Lower leg skin (tissue), 3 donors: ENCODE measurements at regions not wholly inside any gene's neighbourhood (a gene's known extent, or its start where the extent isn't known, plus 50 kb on each side); places are given as distances from the start of the nearest gene placed in this dataset.

Experiments used
- POLR2A ChIP-seq, 2 donors: fragments of 450-650 bp; IDR thresholded peaks; one replicate each; pipeline ENCODE4 v1.6.1; 2016 to 2017; ENCODE audit warnings: antibody characterized with exemption in 2 of 2, mild to moderate bottlenecking in 1 of 2, moderate library complexity in 1 of 2
- TF ChIP-seq, protein P1 (sequence below), 3 donors: fragments of 450-650 bp; IDR thresholded peaks; one replicate each; pipeline ENCODE4 v1.5.1; 2016; ENCODE audit warnings: antibody characterized with exemption in 3 of 3, mild to moderate bottlenecking in 3 of 3, moderate library complexity in 2 of 3

DNA sequence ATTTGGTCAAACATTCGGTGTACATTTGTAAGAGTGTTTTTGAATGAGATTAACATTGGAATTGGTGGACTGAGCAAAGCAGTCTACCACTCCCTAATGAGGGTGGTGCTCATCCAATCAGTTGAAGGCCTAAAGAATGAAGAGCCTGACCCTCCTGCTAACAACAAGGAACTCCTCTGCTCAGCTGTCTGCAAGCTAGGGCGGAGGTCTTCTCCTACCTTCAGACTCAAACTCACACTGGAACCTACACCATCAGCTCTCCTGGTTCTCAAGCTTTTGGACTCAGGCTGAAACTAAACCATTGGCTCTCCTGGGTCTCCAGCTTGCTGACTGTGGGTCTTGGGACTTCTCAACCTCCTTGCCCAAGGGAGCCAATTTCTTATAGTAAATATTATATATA lies 55.5 kb upstream of the NPAS2 start:
- TF ChIP-seq, protein P1, sequence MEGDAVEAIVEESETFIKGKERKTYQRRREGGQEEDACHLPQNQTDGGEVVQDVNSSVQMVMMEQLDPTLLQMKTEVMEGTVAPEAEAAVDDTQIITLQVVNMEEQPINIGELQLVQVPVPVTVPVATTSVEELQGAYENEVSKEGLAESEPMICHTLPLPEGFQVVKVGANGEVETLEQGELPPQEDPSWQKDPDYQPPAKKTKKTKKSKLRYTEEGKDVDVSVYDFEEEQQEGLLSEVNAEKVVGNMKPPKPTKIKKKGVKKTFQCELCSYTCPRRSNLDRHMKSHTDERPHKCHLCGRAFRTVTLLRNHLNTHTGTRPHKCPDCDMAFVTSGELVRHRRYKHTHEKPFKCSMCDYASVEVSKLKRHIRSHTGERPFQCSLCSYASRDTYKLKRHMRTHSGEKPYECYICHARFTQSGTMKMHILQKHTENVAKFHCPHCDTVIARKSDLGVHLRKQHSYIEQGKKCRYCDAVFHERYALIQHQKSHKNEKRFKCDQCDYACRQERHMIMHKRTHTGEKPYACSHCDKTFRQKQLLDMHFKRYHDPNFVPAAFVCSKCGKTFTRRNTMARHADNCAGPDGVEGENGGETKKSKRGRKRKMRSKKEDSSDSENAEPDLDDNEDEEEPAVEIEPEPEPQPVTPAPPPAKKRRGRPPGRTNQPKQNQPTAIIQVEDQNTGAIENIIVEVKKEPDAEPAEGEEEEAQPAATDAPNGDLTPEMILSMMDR (IDR thresholded peaks at IDR 0.05) = no peak
- TF ChIP-seq POLR2A (IDR thresholded peaks at IDR 0.05) = no peak
